K562 (cell line): ENCODE measurements at regions not wholly inside any gene's neighbourhood (a gene's known extent, or its start where the extent isn't known, plus 50 kb on each side); places are given as distances from the start of the nearest gene placed in this dataset.

Experiments used
- DIDO1 ChIP-seq: fragments of 450-650 bp; IDR thresholded peaks from 2 replicates; pipeline ENCODE4 v1.6.1; 2016; ENCODE audit warnings: low read depth, missing biosample characterization, missing genetic modification characterization
- ESRRA ChIP-seq: fragments of 450-650 bp; IDR thresholded peaks from 2 replicates; pipeline ENCODE4 v1.6.1; 2014; ENCODE audit warnings: low read depth, mild to moderate bottlenecking, moderate library complexity, borderline replicate concordance
- FOXK2 ChIP-seq, 2 experiments: fragments of 450-650 bp; IDR thresholded peaks in 1 of 2; conservative IDR thresholded peaks in 1 of 2; 2 replicates each; pipeline ENCODE4 v1.6.1; 2016; ENCODE audit warnings: low read depth in 2 of 2, mild to moderate bottlenecking in 1 of 2
- HNRNPLL ChIP-seq: fragments of 200-400 bp; formaldehyde crosslinking; IDR thresholded peaks from 2 replicates; pipeline ENCODE4 v1.6.1; 2017; ENCODE audit warnings: low read length, low read depth, mild to moderate bottlenecking; ENCODE audit not compliant: poor library complexity, severe bottlenecking
- JUNB ChIP-seq: fragments of 450-650 bp; formaldehyde crosslinking; conservative IDR thresholded peaks from 2 replicates; pipeline ENCODE4 v1.4.0; 2020; ENCODE audit warnings: mild to moderate bottlenecking
- POLR2AphosphoS2 ChIP-seq: IDR thresholded peaks from 2 replicates; pipeline ENCODE4 v1.6.1; 2012; ENCODE audit warnings: low read length, improper control_type of control experiment
- STAT5B ChIP-seq: fragments of 250-450 bp; sonication (Bioruptor Pico); IDR thresholded peaks from 2 replicates; pipeline ENCODE4 v1.8.0; 2021; ENCODE audit warnings: mild to moderate bottlenecking, inconsistent platforms
- TAF9B ChIP-seq: fragments of 450-650 bp; IDR thresholded peaks from 2 replicates; pipeline ENCODE4 v1.6.1; 2018; ENCODE audit warnings: mild to moderate bottlenecking; ENCODE audit not compliant: partially characterized antibody
- TGIF2 ChIP-seq: sonication (generic); formaldehyde crosslinking; IDR thresholded peaks from 2 replicates; pipeline ENCODE4 v1.8.1; 2022; ENCODE audit warnings: mild to moderate bottlenecking, missing genetic modification reagents, moderate library complexity
- ZNF197 ChIP-seq: fragments of 200-800 bp; sonication (Bioruptor generic); IDR thresholded peaks from 2 replicates; pipeline ENCODE4 v1.6.1; 2016; ENCODE audit warnings: low read depth, missing genetic modification characterization, missing compliant biosample characterization
- ZNF79 ChIP-seq: fragments of 250-450 bp; sonication (Bioruptor Pico); IDR thresholded peaks from 2 replicates; pipeline ENCODE4 v1.4.0; 2020; ENCODE audit warnings: low read depth, mild to moderate bottlenecking, moderate library complexity
- TF ChIP-seq, protein P1 (sequence below): fragments of 450-650 bp; IDR thresholded peaks from 2 replicates; pipeline ENCODE4 v1.6.1; 2016; ENCODE audit warnings: mild to moderate bottlenecking, moderate library complexity
- TF ChIP-seq, protein P2 (sequence below): fragments of 450-650 bp; formaldehyde crosslinking; IDR thresholded peaks from 2 replicates; pipeline ENCODE4 v1.4.0; 2020; ENCODE audit warnings: mild to moderate bottlenecking, moderate library complexity
- TF ChIP-seq, protein P3 (sequence below), 2 experiments: fragments of 450-650 bp; IDR thresholded peaks; 2 replicates each; pipeline ENCODE4 v1.6.1; 2016

DNA sequence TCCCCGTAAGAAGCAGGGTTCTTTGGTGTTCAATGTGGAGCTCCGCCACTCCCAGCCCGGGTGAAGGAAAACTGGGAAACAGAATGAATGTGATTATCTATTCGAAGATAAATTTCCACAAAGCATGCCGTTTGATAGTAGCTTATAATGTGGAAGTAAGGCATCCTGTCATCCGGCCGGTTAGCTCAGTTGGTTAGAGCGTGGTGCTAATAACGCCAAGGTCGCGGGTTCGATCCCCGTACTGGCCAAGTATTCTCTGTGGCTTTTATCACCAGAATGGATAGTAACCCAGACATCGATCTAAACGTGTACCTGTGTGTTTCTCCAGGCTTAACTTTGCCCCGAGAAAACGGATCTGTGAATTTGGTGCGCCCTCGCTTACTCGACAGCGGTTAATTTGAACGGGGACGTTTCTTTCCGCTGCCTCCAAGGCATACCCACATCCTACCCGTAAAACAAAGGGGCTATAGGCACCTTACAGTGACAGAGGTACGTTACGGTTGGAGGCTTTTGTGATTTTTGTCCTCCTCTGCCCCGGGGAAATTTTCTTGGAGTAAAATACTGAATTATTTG lies 215.2 kb upstream of the ZNF184 start (continued):
- TF ChIP-seq, protein P1, sequence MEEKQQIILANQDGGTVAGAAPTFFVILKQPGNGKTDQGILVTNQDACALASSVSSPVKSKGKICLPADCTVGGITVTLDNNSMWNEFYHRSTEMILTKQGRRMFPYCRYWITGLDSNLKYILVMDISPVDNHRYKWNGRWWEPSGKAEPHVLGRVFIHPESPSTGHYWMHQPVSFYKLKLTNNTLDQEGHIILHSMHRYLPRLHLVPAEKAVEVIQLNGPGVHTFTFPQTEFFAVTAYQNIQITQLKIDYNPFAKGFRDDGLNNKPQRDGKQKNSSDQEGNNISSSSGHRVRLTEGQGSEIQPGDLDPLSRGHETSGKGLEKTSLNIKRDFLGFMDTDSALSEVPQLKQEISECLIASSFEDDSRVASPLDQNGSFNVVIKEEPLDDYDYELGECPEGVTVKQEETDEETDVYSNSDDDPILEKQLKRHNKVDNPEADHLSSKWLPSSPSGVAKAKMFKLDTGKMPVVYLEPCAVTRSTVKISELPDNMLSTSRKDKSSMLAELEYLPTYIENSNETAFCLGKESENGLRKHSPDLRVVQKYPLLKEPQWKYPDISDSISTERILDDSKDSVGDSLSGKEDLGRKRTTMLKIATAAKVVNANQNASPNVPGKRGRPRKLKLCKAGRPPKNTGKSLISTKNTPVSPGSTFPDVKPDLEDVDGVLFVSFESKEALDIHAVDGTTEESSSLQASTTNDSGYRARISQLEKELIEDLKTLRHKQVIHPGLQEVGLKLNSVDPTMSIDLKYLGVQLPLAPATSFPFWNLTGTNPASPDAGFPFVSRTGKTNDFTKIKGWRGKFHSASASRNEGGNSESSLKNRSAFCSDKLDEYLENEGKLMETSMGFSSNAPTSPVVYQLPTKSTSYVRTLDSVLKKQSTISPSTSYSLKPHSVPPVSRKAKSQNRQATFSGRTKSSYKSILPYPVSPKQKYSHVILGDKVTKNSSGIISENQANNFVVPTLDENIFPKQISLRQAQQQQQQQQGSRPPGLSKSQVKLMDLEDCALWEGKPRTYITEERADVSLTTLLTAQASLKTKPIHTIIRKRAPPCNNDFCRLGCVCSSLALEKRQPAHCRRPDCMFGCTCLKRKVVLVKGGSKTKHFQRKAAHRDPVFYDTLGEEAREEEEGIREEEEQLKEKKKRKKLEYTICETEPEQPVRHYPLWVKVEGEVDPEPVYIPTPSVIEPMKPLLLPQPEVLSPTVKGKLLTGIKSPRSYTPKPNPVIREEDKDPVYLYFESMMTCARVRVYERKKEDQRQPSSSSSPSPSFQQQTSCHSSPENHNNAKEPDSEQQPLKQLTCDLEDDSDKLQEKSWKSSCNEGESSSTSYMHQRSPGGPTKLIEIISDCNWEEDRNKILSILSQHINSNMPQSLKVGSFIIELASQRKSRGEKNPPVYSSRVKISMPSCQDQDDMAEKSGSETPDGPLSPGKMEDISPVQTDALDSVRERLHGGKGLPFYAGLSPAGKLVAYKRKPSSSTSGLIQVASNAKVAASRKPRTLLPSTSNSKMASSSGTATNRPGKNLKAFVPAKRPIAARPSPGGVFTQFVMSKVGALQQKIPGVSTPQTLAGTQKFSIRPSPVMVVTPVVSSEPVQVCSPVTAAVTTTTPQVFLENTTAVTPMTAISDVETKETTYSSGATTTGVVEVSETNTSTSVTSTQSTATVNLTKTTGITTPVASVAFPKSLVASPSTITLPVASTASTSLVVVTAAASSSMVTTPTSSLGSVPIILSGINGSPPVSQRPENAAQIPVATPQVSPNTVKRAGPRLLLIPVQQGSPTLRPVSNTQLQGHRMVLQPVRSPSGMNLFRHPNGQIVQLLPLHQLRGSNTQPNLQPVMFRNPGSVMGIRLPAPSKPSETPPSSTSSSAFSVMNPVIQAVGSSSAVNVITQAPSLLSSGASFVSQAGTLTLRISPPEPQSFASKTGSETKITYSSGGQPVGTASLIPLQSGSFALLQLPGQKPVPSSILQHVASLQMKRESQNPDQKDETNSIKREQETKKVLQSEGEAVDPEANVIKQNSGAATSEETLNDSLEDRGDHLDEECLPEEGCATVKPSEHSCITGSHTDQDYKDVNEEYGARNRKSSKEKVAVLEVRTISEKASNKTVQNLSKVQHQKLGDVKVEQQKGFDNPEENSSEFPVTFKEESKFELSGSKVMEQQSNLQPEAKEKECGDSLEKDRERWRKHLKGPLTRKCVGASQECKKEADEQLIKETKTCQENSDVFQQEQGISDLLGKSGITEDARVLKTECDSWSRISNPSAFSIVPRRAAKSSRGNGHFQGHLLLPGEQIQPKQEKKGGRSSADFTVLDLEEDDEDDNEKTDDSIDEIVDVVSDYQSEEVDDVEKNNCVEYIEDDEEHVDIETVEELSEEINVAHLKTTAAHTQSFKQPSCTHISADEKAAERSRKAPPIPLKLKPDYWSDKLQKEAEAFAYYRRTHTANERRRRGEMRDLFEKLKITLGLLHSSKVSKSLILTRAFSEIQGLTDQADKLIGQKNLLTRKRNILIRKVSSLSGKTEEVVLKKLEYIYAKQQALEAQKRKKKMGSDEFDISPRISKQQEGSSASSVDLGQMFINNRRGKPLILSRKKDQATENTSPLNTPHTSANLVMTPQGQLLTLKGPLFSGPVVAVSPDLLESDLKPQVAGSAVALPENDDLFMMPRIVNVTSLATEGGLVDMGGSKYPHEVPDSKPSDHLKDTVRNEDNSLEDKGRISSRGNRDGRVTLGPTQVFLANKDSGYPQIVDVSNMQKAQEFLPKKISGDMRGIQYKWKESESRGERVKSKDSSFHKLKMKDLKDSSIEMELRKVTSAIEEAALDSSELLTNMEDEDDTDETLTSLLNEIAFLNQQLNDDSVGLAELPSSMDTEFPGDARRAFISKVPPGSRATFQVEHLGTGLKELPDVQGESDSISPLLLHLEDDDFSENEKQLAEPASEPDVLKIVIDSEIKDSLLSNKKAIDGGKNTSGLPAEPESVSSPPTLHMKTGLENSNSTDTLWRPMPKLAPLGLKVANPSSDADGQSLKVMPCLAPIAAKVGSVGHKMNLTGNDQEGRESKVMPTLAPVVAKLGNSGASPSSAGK: 0 out of 2 replicates have a peak, but pooled peaks have one; percentile 19
- TF ChIP-seq HNRNPLL (no peak), POLR2AphosphoS2 (no peak), DIDO1 (tag) (peak; percentile 62; the same call in 1 of the 2 replicates), ESRRA (peak; percentile 83; the same call in 1 of the 2 replicates), STAT5B (no peak), ZNF197 (CRISPR knock-in tag) (no peak; the same call in 1 of the 2 replicates), TGIF2 (no peak; the same call in 1 of the 2 replicates), TAF9B (no peak), JUNB (CRISPR knock-in tag) (no peak), FOXK2 (conservative IDR thresholded peaks at IDR 0.05 in 1 of 2, IDR thresholded peaks at IDR 0.05 in 1 of 2; ENCODE audit: low read depth in 2 of 2) (peak; percentile 50 to 92; a peak in 3 of 4 replicates), ZNF79 (CRISPR knock-in tag) (no peak)
- TF ChIP-seq, protein P2, sequence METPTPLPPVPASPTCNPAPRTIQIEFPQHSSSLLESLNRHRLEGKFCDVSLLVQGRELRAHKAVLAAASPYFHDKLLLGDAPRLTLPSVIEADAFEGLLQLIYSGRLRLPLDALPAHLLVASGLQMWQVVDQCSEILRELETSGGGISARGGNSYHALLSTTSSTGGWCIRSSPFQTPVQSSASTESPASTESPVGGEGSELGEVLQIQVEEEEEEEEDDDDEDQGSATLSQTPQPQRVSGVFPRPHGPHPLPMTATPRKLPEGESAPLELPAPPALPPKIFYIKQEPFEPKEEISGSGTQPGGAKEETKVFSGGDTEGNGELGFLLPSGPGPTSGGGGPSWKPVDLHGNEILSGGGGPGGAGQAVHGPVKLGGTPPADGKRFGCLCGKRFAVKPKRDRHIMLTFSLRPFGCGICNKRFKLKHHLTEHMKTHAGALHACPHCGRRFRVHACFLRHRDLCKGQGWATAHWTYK: 0 out of 2 replicates have a peak, but pooled peaks have one; percentile 51
- TF ChIP-seq, protein P3, sequence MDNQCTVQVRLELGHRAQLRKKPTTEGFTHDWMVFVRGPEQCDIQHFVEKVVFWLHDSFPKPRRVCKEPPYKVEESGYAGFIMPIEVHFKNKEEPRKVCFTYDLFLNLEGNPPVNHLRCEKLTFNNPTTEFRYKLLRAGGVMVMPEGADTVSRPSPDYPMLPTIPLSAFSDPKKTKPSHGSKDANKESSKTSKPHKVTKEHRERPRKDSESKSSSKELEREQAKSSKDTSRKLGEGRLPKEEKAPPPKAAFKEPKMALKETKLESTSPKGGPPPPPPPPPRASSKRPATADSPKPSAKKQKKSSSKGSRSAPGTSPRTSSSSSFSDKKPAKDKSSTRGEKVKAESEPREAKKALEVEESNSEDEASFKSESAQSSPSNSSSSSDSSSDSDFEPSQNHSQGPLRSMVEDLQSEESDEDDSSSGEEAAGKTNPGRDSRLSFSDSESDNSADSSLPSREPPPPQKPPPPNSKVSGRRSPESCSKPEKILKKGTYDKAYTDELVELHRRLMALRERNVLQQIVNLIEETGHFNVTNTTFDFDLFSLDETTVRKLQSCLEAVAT (IDR thresholded peaks at IDR 0.05): peak; percentile 69 to 76; a peak in 3 of 4 replicates
